HK-2 (cell line): ENCODE measurements at regions not wholly inside any gene's neighbourhood (a gene's known extent, or its start where the extent isn't known, plus 50 kb on each side); places are given as distances from the start of the nearest gene placed in this dataset.
A peak's percentile ranks its signal among the peaks of the same experiment; 100 is the strongest.

Experiments
- DNase-seq: peaks from one replicate; pipeline ENCODE4 v3.0.0-alpha.2; 2018; ENCODE audit not compliant: unreplicated experiment

GRCh38 chr2:79355569-79355968, 157.3 kb upstream of the CTNNA2 start:
- DNase-seq: no peak

GRCh38 chr2:79327460-79327859, 167.9 kb upstream of the REG3A start:
- no peak for DNase-seq

GRCh38 chr2:79320871-79321270, 161.3 kb upstream of the REG3A start:
- no peak for DNase-seq

GRCh38 chr2:79294994-79295393, 135.4 kb upstream of the REG3A start:
- no peak for DNase-seq

DNA sequence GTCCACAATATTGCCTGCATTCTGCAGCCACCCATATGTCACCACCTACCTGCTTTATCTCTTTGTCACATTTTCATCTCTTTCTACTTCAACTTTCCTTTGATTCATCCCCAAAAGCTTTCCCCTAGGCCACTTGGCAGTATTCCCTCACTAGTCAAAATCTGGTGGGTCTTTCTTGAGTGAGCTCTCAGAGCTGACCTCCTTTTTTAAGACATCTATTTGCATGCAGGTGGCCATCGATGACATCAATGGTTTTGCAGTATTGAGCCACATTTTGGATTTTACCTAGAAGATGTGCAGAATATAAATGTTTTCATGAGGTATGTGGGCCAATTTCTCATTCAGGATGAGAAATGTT, 133.4 kb upstream of the REG3A start:
- no peak for DNase-seq

GRCh38 chr2:79292239-79292957, 132.8 kb upstream of the REG3A start:
- DNase-seq: no peak

- DNase-seq: no peak
These were observed 116.3 kb upstream of the REG3A start for GRCh38 chr2:79275863-79276262.

DNA sequence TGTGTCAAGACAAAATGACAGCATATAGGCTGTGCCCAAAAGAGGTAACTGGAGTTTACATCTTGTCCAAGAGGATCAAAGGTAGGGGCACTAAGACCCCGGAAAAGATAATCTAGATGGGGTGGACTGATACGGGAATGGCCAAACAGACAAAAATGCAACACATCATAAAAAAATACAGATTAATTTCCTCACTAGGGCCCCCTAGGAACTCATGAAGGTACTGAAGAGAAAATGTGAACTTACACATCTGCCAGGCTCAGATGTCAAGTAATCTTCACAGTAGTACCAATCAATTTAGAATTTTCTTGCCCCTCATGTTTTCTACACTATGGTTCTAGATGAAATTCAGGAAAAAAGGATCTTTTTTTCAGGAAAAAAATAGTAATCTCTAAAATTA, 115.6 kb upstream of the REG3A start:
- DNase-seq: no peak

DNA sequence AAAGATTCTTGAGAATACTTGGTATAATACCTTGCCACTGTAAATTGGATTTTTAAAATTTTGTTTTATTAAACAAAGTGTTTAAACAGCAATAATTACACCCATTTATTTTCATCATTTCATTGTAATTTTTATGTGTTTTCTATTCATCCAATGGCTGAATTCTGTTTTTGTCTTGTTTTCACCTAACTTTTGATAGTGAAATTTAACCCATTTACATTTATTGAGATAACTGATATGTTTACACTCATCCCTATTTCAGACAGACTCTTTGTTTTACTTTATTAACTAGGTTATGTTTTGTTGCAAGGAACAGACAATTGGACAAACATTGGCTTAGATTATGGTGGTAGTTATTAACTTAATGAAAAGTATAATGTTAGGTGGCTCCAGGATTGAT, 113.1 kb upstream of the REG3A start:
- DNase-seq: no peak

GRCh38 chr2:79271456-79271855, 111.9 kb upstream of the REG3A start:
- DNase-seq: no peak

GRCh38 chr2:79260848-79261247, 101.3 kb upstream of the REG3A start:
- no peak for DNase-seq

DNA sequence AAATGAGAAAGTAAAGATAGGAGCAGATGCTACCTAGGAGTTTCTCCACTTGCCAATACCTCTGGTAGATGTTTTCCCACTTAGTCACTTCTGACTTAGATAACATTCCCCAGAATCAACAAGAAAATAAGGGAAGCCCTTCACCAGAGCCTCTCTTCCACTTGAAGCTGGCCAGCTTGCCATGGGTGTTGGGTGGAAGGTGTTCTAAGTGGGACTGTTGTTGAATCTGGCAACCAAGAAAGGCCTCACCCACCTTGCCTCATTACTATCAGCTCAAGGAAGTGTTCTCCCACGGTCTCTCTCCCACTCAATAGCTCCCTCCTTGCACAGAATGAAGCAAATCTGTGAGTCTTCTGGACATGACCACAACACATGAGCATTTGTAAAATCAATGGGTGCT, 100.4 kb upstream of the REG3A start:
- no peak for DNase-seq

- no peak for DNase-seq
These were observed 99.7 kb upstream of the REG3A start for GRCh38 chr2:79259296-79259695.

GRCh38 chr2:79253243-79253774, 93.8 kb upstream of the REG3A start:
- no peak for DNase-seq

GRCh38 chr2:79250656-79251055, 91.1 kb upstream of the REG3A start:
- no peak for DNase-seq

GRCh38 chr2:79248776-79249175, 89.2 kb upstream of the REG3A start:
- DNase-seq: no peak

DNA sequence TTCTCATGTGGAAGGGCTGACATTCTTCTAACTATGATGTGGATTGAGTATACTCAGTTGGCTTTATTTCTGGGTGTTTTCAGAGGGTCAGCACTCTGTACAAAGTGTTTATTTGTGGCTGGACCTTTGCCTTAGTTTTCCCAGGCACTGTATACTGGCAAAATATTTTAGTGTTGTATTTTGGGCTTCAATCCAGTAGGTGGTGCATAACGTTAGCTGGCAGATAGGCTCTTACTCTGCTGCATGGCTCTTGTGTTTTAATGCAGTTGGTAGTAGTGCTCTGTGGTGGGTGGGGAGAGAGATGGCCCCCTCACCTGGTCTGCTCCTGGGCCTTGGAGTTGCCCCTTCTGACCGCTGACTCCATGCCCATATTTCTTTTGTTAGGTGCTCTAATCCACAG, 75.6 kb upstream of the REG3A start:
- DNase-seq: no peak

- no peak for DNase-seq
These were observed 64.0 kb upstream of the REG3A start for GRCh38 chr2:79223539-79223938.

DNA sequence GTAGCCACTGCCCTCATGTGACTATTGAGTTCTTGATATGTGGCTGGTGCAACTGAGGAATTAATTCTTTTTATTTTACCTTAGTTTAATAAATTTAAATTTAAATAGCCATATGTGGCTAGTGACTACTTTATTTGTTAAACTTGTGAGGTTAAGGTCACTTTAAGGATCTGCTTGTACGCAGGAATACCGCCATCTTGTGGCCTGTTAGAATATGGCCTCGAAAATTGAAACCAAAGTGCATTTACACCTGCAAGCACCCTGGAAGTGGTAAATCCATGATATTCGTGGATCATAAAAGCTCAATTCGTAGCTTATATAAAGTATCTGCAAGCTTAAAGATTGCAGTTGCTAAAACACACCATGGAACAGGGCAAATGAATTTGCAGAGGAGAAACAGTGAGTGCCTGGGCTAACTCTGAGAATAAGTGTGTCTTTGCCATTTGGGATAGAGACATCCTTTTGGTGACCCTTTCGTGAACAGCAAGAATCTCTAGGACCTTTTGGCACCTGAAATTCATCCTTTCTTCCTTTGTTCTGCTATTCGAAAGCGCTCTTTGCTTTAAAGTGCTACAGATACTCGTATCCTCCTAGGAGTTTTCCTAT, 59.9 kb upstream of the REG3A start:
- DNase-seq: peak; percentile 9

DNA sequence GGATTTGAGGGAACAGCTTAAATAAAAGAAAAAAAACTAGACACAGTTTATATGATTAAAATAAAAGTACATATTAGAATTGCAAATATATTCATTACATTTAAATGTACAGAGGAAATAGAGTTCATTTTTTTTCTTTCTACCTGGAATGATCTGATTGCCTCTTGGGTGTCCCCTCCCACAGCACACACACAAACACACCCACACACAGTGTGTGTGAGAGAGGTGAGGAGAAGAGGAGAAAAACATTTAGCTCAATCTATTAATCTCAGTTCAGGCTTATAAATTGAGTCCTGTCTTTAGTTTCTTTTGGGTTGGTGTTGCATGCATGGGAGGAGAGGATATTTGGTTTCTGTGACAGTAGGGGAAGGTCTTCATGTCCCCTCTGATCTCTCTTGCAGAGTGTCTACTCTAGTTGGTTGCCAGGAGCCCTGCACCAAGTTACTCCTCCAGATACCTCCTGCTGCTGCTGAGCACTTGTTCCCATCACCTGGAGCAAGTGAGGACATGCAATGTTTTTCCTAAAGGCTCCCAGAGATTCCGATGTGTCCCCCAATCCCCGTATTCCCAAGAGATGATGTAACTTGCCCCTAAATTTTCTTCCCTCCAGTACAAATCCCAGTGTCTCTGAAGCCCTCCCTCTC, 50.8 kb upstream of the REG3A start:
- DNase-seq: no peak
